ENCODE measurements at regions not wholly inside any gene's neighbourhood (a gene's known extent, or its start where the extent isn't known, plus 50 kb on each side); places are given as distances from the start of the nearest gene placed in this dataset.

DNA sequence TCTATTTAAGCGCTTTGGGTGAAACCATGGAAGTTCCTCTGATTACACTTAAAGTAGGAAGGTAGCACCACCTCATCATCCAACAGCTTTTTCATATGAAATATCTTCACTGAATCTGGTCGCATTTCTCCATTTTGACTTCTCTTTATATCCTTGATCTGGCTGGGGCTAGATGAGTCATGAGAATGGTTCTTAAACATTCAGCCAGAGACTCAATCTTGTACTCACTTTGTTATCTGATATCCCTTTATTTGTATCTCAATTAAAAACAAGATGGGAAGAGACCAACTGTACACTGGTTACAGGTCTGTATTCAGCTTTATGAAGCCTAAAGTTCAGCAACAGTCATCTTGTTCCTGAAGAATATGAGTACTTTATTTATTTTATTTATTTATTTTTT is 84.9 kb downstream of the CBLL2 start:
- TF ChIP-seq, protein P1, sequence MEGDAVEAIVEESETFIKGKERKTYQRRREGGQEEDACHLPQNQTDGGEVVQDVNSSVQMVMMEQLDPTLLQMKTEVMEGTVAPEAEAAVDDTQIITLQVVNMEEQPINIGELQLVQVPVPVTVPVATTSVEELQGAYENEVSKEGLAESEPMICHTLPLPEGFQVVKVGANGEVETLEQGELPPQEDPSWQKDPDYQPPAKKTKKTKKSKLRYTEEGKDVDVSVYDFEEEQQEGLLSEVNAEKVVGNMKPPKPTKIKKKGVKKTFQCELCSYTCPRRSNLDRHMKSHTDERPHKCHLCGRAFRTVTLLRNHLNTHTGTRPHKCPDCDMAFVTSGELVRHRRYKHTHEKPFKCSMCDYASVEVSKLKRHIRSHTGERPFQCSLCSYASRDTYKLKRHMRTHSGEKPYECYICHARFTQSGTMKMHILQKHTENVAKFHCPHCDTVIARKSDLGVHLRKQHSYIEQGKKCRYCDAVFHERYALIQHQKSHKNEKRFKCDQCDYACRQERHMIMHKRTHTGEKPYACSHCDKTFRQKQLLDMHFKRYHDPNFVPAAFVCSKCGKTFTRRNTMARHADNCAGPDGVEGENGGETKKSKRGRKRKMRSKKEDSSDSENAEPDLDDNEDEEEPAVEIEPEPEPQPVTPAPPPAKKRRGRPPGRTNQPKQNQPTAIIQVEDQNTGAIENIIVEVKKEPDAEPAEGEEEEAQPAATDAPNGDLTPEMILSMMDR (conservative IDR thresholded peaks at IDR 0.05 in 1 of 2, IDR thresholded peaks at IDR 0.05 in 1 of 2; ENCODE audit: low read depth in 1 of 2, low read length in 2 of 2), result no peak
- no peak for TF ChIP-seq EZH2 (IDR thresholded peaks at IDR 0.05; ENCODE audit: low read length, missing control alignments)

Data from fibroblast of lung (primary cell).